HG03060 (cell line): ENCODE measurements at regions not wholly inside any gene's neighbourhood (a gene's known extent, or its start where the extent isn't known, plus 50 kb on each side); places are given as distances from the start of the nearest gene placed in this dataset.

Experiments
- ATAC-seq: cut with Tn5 transposase; IDR thresholded peaks from one replicate; pipeline ENCODE4 v1.9.1; 2021; ENCODE audit warnings: low read depth, moderate number of reproducible peaks; ENCODE audit not compliant: unreplicated experiment

GRCh38 chr11:32161293-32161692 is 70.4 kb downstream of the RCN1 start:
- ATAC-seq: no peak

GRCh38 chr11:32162351-32162750 is 71.5 kb downstream of the RCN1 start:
- no peak for ATAC-seq

- ATAC-seq: no peak
Observed at GRCh38 chr11:32162906-32163305, 72.0 kb downstream of the RCN1 start.

GRCh38 chr11:32163557-32163956 is 72.7 kb downstream of the RCN1 start:
- ATAC-seq: no peak

- no peak for ATAC-seq
Observed at GRCh38 chr11:32164836-32165235, 74.0 kb downstream of the RCN1 start.

GRCh38 chr11:32168924-32169323 is 78.0 kb downstream of the RCN1 start:
- ATAC-seq: no peak

- ATAC-seq: no peak
Observed at GRCh38 chr11:32171445-32171844, 80.6 kb downstream of the RCN1 start.

- no peak for ATAC-seq
Observed at GRCh38 chr11:32172041-32172847, 81.4 kb downstream of the RCN1 start.

- no peak for ATAC-seq
Observed at GRCh38 chr11:32172848-32173834, 82.3 kb downstream of the RCN1 start.

GRCh38 chr11:32173977-32174376 is 83.1 kb downstream of the RCN1 start:
- ATAC-seq: no peak

GRCh38 chr11:32176223-32176934 is 85.5 kb downstream of the RCN1 start:
- peak; percentile 71 for ATAC-seq

GRCh38 chr11:32178692-32179091 is 87.8 kb downstream of the RCN1 start:
- ATAC-seq: no peak

- no peak for ATAC-seq
Observed at GRCh38 chr11:32183512-32183911, 92.6 kb downstream of the RCN1 start.

GRCh38 chr11:32184041-32184722 is 93.3 kb downstream of the RCN1 start:
- no peak for ATAC-seq

GRCh38 chr11:32184723-32185376 is 94.0 kb downstream of the RCN1 start:
- no peak for ATAC-seq

- ATAC-seq: no peak
Observed at GRCh38 chr11:32186118-32186517, 95.2 kb downstream of the RCN1 start.

- no peak for ATAC-seq
Observed at GRCh38 chr11:32187111-32187510, 96.2 kb downstream of the RCN1 start.

GRCh38 chr11:32188785-32189184 is 97.9 kb downstream of the RCN1 start:
- no peak for ATAC-seq

GRCh38 chr11:32196137-32196536 is 105.3 kb downstream of the RCN1 start:
- ATAC-seq: no peak

GRCh38 chr11:32198053-32198452 is 107.2 kb downstream of the RCN1 start:
- ATAC-seq: no peak
